Heart right ventricle (tissue), 16 donors: ENCODE measurements at regions not wholly inside any gene's neighbourhood (a gene's known extent, or its start where the extent isn't known, plus 50 kb on each side); places are given as distances from the start of the nearest gene placed in this dataset.

Experiments
- ATAC-seq, 8 donors: fragments of 200-7000 bp; cut with Tn5 transposase; one replicate each; pipeline ENCODE4 v1.9.1; 2020; ENCODE audit warnings: mild to moderate bottlenecking in 8 of 8, moderate library complexity in 8 of 8, moderate number of reproducible peaks in 1 of 8
- DNase-seq, 2 donors: peaks; one replicate each; pipeline ENCODE4 v3.0.0-alpha.2; 2020
- H3K27ac ChIP-seq, 10 donors: fragments of 200-600 bp; sonication (generic) in 2 of 10; one replicate each; pipeline versions ENCODE4 v1.5.0 to v1.8.0; 2020 to 2022; ENCODE audit warnings: mild to moderate bottlenecking in 3 of 10
- H3K27me3 ChIP-seq, 7 donors: fragments of 200-600 bp; one replicate each; pipeline ENCODE4 v1.8.0; 2021 to 2022; ENCODE audit warnings: mild to moderate bottlenecking in 2 of 7
- H3K36me3 ChIP-seq, 9 donors: fragments of 200-600 bp; sonication (generic) in 1 of 9; one replicate each; pipeline versions ENCODE4 v1.5.0 to v1.8.0; 2020 to 2022; ENCODE audit warnings: mild to moderate bottlenecking in 2 of 9
- H3K4me1 ChIP-seq, 9 donors: fragments of 200-600 bp; sonication (generic) in 1 of 9; one replicate each; pipeline versions ENCODE4 v1.5.0 to v1.8.0; 2020 to 2022; ENCODE audit warnings: mild to moderate bottlenecking in 4 of 9
- H3K4me3 ChIP-seq, 10 donors: fragments of 200-600 bp; sonication (generic) in 2 of 10; one replicate each; pipeline versions ENCODE4 v1.5.0 to v1.8.0; 2020 to 2022; ENCODE audit warnings: mild to moderate bottlenecking in 7 of 10, moderate library complexity in 2 of 10
- H3K9me3 ChIP-seq, 11 donors: fragments of 200-600 bp in 10 of 11; sonication (generic) in 2 of 11; one replicate each; pipeline versions ENCODE4 v1.5.0 to v1.8.0; 2013 to 2022; ENCODE audit warnings: mild to moderate bottlenecking in 2 of 11, control low read depth in 1 of 11, moderate library complexity in 1 of 11
- CTCF ChIP-seq, 9 donors: fragments of 200-600 bp; sonication (generic) in 2 of 9; IDR thresholded peaks; one replicate each; pipeline versions ENCODE4 v1.5.0 to v1.8.0; 2021 to 2022; ENCODE audit warnings: antibody characterized with exemption in 9 of 9, mild to moderate bottlenecking in 5 of 9, moderate library complexity in 1 of 9
- WGBS, 2 donors: extraction: QIAGEN DNeasy Blood & Tissue Kit; methylation state at CpG; one replicate each; pipeline ENCODE4 v1.1.7; 2013; ENCODE audit warnings: inconsistent platforms in 1 of 2; 5-methylcytosine and 5-hydroxymethylcytosine counted together
- intact Hi-C, 10 donors: fragments of 100-400 bp; cut with DNase I; formaldehyde crosslinking; loops; one replicate each; pipeline versions ENCODE4 v1.11.1 to v1.14.2; 2022
- donor health status: Arrhythmogenic right ventricular cardiomyopathy.
- donor health status: ischemic (EF 13 %, LVEDD 7.1; RV severe dilation, severe dysfunction).
- donor health status: healthy with polysubstance abuse.
- donor health status: DM: no; HTN: yes; CAD: no.
- donor health status: DM: no; HTN: no; CAD: no.
- donor health status: ischemic (EF 25% LVEDD 6.9; RV normal size, moderate dysfunction).
- donor health status: ischemic (EF 25% LVEDD 5.7; RV mildly dilated, moderate dysfunction).
- donor health status: healthy.
- donor health status: DM: yes; HTN: yes; CAD: no.
- donor health status: Ischemic cardiomyopathy.
- donor health status: ischemic (EF 35%, LVEDD 5.7; RV mildly dilated, moderate dysfunction).
- donor health status: nonischemic (EF 11% LVEDD 7.7; RV severe dilation, severe dysfunction).
- donor health status: DM: yes; HTN: yes; CAD: no.
- donor health status: PGD.
- donor health status: ischemic (EF 29% LVEDD 5.4; RV normal size, mild dysfunction).
- donor health status: nonischemic (EF 23%, LVEDD 6.1; RV moderate dilation, normal function).

- H3K4me1 ChIP-seq, result peaks cover 0 to 30% (median 23%) of the 10 kb centered on the region in 9 donors
- intact Hi-C loops, result loop anchor here in 3 of 10 donors (10.0 kb wide), 2 partner anchors 96 to 454 kb away; partner anchors contain the start of gene ID2 (in 2 of the 3)
- TF ChIP-seq CTCF (IDR thresholded peaks at IDR 0.05), result no peak
- H3K36me3 ChIP-seq, result no peaks in the 10 kb centered on the region
- H3K4me3 ChIP-seq, result no peak overlapping the region
- no peak for DNase-seq
- 89 to 98% methylated on average over 1 of the region's 1 CpG for WGBS, 2 donors
- no peak overlapping the region for H3K27ac ChIP-seq
- no peak for ATAC-seq
- H3K9me3 ChIP-seq, result no peaks in the 10 kb centered on the region
- no peaks in the 10 kb centered on the region for H3K27me3 ChIP-seq
Measured at GRCh38 chr2:8230466-8230865, 451.4 kb upstream of the ID2 start.

GRCh38 chr2:8231902-8232301 is 450.0 kb upstream of the ID2 start:
- Histone ChIP-seq H3K4me1 (peaks cover 0 to 29% (median 14%) of the 10 kb centered on the region in 9 donors), H3K4me3 (no peak overlapping the region), H3K9me3 (no peaks in the 10 kb centered on the region), H3K27ac (no peak overlapping the region), H3K36me3 (no peaks in the 10 kb centered on the region), H3K27me3 (no peaks in the 10 kb centered on the region)
- intact Hi-C loops, result loop anchor here in 3 of 10 donors (10.0 kb wide), 2 partner anchors 97 to 453 kb away; partner anchors contain the start of gene ID2 (in 2 of the 3)
- ATAC-seq, result peak in 5 of 8 donors; percentile 51 to 80 (median 70)
- DNase-seq, result no peak
- WGBS, 2 donors, result 60 to 75% methylated on average over 3 of the region's 3 CpGs
- no peak for TF ChIP-seq CTCF (IDR thresholded peaks at IDR 0.05)

- H3K9me3 ChIP-seq, result no peaks in the 10 kb centered on the region
- DNase-seq (no peak), ATAC-seq (peak in 1 of 8 donors; percentile 43)
- H3K27ac ChIP-seq, result no peak overlapping the region
- H3K27me3 ChIP-seq, result no peaks in the 10 kb centered on the region
- H3K4me3 ChIP-seq, result no peak overlapping the region
- peaks cover 0 to 29% (median 14%) of the 10 kb centered on the region in 9 donors for H3K4me1 ChIP-seq
- no peaks in the 10 kb centered on the region for H3K36me3 ChIP-seq
- intact Hi-C loops, result loop anchor here in 3 of 10 donors (10.0 kb wide), 2 partner anchors 98 to 452 kb away; partner anchors contain the start of gene ID2 (in 2 of the 3)
- no peak for TF ChIP-seq CTCF (IDR thresholded peaks at IDR 0.05)
- 72 to 75% methylated on average over 1 of the region's 1 CpG for WGBS, 2 donors
Measured at GRCh38 chr2:8232871-8233270, 449.0 kb upstream of the ID2 start.

GRCh38 chr2:8234253-8234652 is 447.6 kb upstream of the ID2 start:
- no peak for DNase-seq
- peak in 7 of 8 donors; percentile 27 to 65 (median 44) for ATAC-seq
- peak overlapping the region in 2 of 10 donors; percentile 11 to 50 for H3K27ac ChIP-seq

More at GRCh38 chr2:8234253-8234652, 447.6 kb upstream of the ID2 start:
- intact Hi-C loops, result loop anchor here in 3 of 10 donors (10.0 kb wide), 2 partner anchors 99 to 451 kb away; partner anchors contain the start of gene ID2 (in 2 of the 3)
- Histone ChIP-seq H3K36me3 (no peaks in the 10 kb centered on the region), H3K9me3 (no peaks in the 10 kb centered on the region), H3K4me3 (no peak overlapping the region), H3K4me1 (peaks cover 0 to 37% (median 16%) of the 10 kb centered on the region in 9 donors), H3K27me3 (no peaks in the 10 kb centered on the region)
- TF ChIP-seq CTCF (IDR thresholded peaks at IDR 0.05), result no peak
- 83 to 84% methylated on average over 3 of the region's 3 CpGs for WGBS, 2 donors
